Left lung (tissue), 4 donors: ENCODE measurements at regions not wholly inside any gene's neighbourhood (a gene's known extent, or its start where the extent isn't known, plus 50 kb on each side); places are given as distances from the start of the nearest gene placed in this dataset.
A peak's percentile ranks its signal among the peaks of the same experiment; 100 is the strongest.

ENCODE experiments used
- ATAC-seq: fragments of 200-7000 bp; cut with Tn5 transposase; one replicate; pipeline ENCODE4 v1.9.1; 2020; ENCODE audit warnings: moderate library complexity
- DNase-seq, 4 donors: peaks; one replicate each; pipeline ENCODE4 v3.0.0-alpha.2; 2013 to 2020
- H3K27ac ChIP-seq, 2 donors: fragments of 200-600 bp; sonication (generic) in 1 of 2; one replicate each; pipeline versions ENCODE4 v1.5.0 to v1.8.0; 2020 to 2021
- H3K27me3 ChIP-seq, 2 donors: fragments of 200-600 bp; sonication (generic) in 1 of 2; one replicate each; pipeline versions ENCODE4 v1.5.0 to v1.8.0; 2020 to 2021
- H3K36me3 ChIP-seq, 2 donors: fragments of 200-600 bp; sonication (generic) in 1 of 2; one replicate each; pipeline versions ENCODE4 v1.5.0 to v1.8.0; 2020 to 2021
- H3K4me1 ChIP-seq, 2 donors: fragments of 200-600 bp; one replicate each; pipeline ENCODE4 v1.8.0; 2021
- H3K4me3 ChIP-seq, 2 donors: fragments of 200-600 bp; sonication (generic) in 1 of 2; one replicate each; pipeline versions ENCODE4 v1.5.0 to v1.8.0; 2020 to 2021; ENCODE audit warnings: mild to moderate bottlenecking in 1 of 2
- H3K9me3 ChIP-seq, 2 donors: fragments of 200-600 bp; sonication (generic) in 1 of 2; one replicate each; pipeline versions ENCODE4 v1.5.0 to v1.8.0; 2020 to 2021
- CTCF ChIP-seq, 2 donors: fragments of 200-600 bp; sonication (generic) in 1 of 2; IDR thresholded peaks; one replicate each; pipeline versions ENCODE4 v1.5.0 to v1.8.0; 2021; ENCODE audit warnings: antibody characterized with exemption in 2 of 2
- intact Hi-C, 2 donors: fragments of 100-400 bp; cut with DNase I; formaldehyde crosslinking; loops; one replicate each; pipeline versions ENCODE4 v1.11.2 to v1.14.2; 2022
- donor health status: DM: no; HTN: yes; CAD: no.
- donor health status: DM: no; HTN: no; CAD: no.

DNA sequence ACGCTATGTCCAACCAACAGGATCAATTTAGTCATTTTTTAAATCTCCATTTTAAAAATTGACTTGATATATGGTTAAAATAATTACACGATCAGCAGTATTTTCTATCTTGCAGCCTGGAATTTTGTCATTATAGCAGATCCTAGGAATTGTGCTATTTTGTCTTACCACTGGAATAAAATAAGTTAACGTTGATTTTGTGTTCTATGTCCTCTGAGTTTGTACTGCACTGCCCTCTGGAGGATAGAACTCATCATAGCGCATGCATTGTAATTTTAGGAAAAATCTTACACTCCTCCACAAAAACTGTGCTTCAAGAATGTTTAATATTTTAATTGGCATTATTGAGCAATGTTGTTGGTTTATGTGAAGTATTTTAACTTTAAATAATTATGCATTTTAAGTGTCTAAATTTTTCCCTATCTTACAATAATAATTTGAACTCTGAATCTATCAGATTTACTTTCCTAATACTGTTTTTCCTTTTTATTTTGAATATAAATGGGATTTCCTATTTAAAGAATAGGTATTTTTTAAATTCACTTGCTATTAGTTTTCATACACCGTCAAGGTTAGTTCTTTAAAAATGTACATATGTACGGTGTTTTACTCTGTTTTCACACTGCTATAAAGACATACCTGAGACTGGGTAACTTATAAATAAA lies 220.1 kb downstream of the PPP1R3A start:
- H3K4me1 ChIP-seq, result no peaks in the 10 kb centered on the region
- DNase-seq, result peak in 2 of 4 donors; percentile 14 to 33
- no peaks in the 10 kb centered on the region for H3K9me3 ChIP-seq
- no peak overlapping the region for H3K4me3 ChIP-seq
- intact Hi-C loops, result no loop called here
- no peaks in the 10 kb centered on the region for H3K27me3 ChIP-seq
- no peak overlapping the region for H3K27ac ChIP-seq
- peak; percentile 71 for ATAC-seq
- TF ChIP-seq CTCF (IDR thresholded peaks at IDR 0.05), result peak; percentile 33 to 49
- H3K36me3 ChIP-seq, result no peaks in the 10 kb centered on the region

GRCh38 chr7:113694149-113694548 lies 224.7 kb downstream of the PPP1R3A start:
- DNase-seq, result no peak
- TF ChIP-seq CTCF (IDR thresholded peaks at IDR 0.05), result no peak
- H3K27ac ChIP-seq, result no peak overlapping the region
- H3K4me1 ChIP-seq, result no peaks in the 10 kb centered on the region
- H3K9me3 ChIP-seq, result no peaks in the 10 kb centered on the region
- no peaks in the 10 kb centered on the region for H3K36me3 ChIP-seq
- H3K4me3 ChIP-seq, result no peak overlapping the region
- intact Hi-C loops, result no loop called here
- no peak for ATAC-seq
- H3K27me3 ChIP-seq, result no peaks in the 10 kb centered on the region

GRCh38 chr7:113684165-113684564 lies 234.6 kb downstream of the PPP1R3A start:
- Histone ChIP-seq H3K4me3 (no peak overlapping the region), H3K27ac (no peak overlapping the region), H3K36me3 (no peaks in the 10 kb centered on the region), H3K4me1 (no peaks in the 10 kb centered on the region), H3K9me3 (peaks cover 0 to 4% of the 10 kb centered on the region in 2 donors), H3K27me3 (no peaks in the 10 kb centered on the region)
- no peak for TF ChIP-seq CTCF (IDR thresholded peaks at IDR 0.05)
- intact Hi-C loops, result no loop called here
- DNase-seq, result peak in 1 of 4 donors; percentile 50
- ATAC-seq, result no peak

DNA sequence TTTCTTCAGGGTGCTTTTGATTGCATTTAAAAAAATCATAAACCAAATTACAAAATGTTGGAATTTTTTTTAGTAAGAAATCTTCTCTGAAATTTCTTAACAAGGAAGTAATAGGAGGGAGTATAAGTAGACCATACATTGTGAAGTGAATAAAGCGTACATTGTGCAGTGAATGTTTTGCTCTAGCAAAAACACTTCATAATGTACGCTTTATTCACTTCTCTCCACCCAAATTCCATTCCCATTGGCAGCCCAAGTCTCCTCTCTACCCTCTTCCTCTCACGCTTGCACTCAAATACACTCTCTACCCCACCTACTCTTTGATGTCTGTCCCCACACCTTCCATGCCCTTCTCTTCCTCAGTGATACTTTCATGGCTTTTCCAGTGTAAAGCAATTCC lies 241.0 kb downstream of the PPP1R3A start:
- H3K27ac ChIP-seq, result no peak overlapping the region
- intact Hi-C loops, result no loop called here
- H3K36me3 ChIP-seq, result no peaks in the 10 kb centered on the region
- H3K27me3 ChIP-seq, result no peaks in the 10 kb centered on the region
- H3K9me3 ChIP-seq, result peaks cover 0 to 5% of the 10 kb centered on the region in 2 donors
- ATAC-seq (no peak), DNase-seq (no peak)
- H3K4me1 ChIP-seq, result no peaks in the 10 kb centered on the region
- no peak for TF ChIP-seq CTCF (IDR thresholded peaks at IDR 0.05)
- H3K4me3 ChIP-seq, result no peak overlapping the region

GRCh38 chr7:113664867-113665266 lies 253.9 kb downstream of the PPP1R3A start:
- intact Hi-C loops, result no loop called here
- Histone ChIP-seq H3K27me3 (no peaks in the 10 kb centered on the region), H3K4me1 (no peaks in the 10 kb centered on the region), H3K4me3 (no peak overlapping the region), H3K36me3 (no peaks in the 10 kb centered on the region), H3K27ac (no peak overlapping the region), H3K9me3 (peaks cover 0 to 9% of the 10 kb centered on the region in 2 donors)
- ATAC-seq (no peak), DNase-seq (no peak)
- no peak for TF ChIP-seq CTCF (IDR thresholded peaks at IDR 0.05)
